PC-3 (cell line): ENCODE measurements at regions not wholly inside any gene's neighbourhood (a gene's known extent, or its start where the extent isn't known, plus 50 kb on each side); places are given as distances from the start of the nearest gene placed in this dataset.

Experiments
- EZH2phosphoT487 ChIP-seq: fragments of 300-600 bp; sonication (generic); IDR thresholded peaks from 2 replicates; pipeline ENCODE4 v1.6.1; 2018; ENCODE audit warnings: mild to moderate bottlenecking, antibody characterized with exemption, low read length, borderline replicate concordance
- TF ChIP-seq, protein P1 (sequence below): fragments of 300-600 bp; sonication (generic); conservative IDR thresholded peaks from 2 replicates; pipeline ENCODE4 v1.5.1; 2017; ENCODE audit warnings: antibody characterized with exemption, low read depth, mild to moderate bottlenecking, low read length

DNA sequence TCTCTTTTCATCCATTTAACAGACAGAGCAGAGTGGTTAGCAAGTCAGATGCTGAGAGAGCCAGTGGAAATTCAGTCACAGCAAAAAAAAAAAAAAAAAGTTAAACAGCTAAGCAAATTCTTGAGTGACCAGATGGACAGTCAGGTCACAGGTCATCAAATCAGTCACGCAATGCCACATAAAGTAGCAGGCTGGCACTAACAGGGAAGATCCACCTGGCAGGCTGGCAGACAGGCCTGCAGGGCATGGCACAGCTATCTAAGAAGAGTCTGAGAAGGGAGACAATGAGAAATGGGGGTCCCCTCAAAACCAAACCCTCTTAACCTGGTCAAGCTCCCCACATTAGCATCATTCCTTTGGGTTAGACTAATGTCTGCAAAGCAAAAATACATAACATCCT, 371.9 kb downstream of the TTLL7 start:
- TF ChIP-seq, protein P1, sequence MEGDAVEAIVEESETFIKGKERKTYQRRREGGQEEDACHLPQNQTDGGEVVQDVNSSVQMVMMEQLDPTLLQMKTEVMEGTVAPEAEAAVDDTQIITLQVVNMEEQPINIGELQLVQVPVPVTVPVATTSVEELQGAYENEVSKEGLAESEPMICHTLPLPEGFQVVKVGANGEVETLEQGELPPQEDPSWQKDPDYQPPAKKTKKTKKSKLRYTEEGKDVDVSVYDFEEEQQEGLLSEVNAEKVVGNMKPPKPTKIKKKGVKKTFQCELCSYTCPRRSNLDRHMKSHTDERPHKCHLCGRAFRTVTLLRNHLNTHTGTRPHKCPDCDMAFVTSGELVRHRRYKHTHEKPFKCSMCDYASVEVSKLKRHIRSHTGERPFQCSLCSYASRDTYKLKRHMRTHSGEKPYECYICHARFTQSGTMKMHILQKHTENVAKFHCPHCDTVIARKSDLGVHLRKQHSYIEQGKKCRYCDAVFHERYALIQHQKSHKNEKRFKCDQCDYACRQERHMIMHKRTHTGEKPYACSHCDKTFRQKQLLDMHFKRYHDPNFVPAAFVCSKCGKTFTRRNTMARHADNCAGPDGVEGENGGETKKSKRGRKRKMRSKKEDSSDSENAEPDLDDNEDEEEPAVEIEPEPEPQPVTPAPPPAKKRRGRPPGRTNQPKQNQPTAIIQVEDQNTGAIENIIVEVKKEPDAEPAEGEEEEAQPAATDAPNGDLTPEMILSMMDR = no peak
- no peak for TF ChIP-seq EZH2phosphoT487
